Neural cell (in vitro differentiated cells): ENCODE measurements at regions not wholly inside any gene's neighbourhood (a gene's known extent, or its start where the extent isn't known, plus 50 kb on each side); places are given as distances from the start of the nearest gene placed in this dataset.

ENCODE experiments used
- H2AFZ ChIP-seq: fragments of 200-600, 300-800 bp; sonication (generic), shearing (Covaris generic); 2 replicates; pipeline ENCODE4 v1.6.0; 2014; ENCODE audit warnings: low read depth, mild to moderate bottlenecking, antibody characterized with exemption, low read length, moderate library complexity
- H3F3A ChIP-seq: fragments of 200-600 bp; shearing (Covaris generic); 2 replicates; pipeline ENCODE4 v1.6.1; 2016; ENCODE audit warnings: mild to moderate bottlenecking, moderate library complexity, mixed read lengths, antibody characterized with exemption, low read length; ENCODE audit not compliant: insufficient read depth, poor library complexity, severe bottlenecking
- H3K27ac ChIP-seq: fragments of 200-600, 300-800 bp; sonication (generic), shearing (Covaris generic); 2 replicates; pipeline ENCODE4 v1.5.1; 2014; ENCODE audit warnings: mild to moderate bottlenecking, low read length, moderate library complexity
- H3K27me3 ChIP-seq: fragments of 300-800, 200-600 bp; sonication (generic), shearing (Covaris generic); 2 replicates; pipeline ENCODE4 v1.6.0; 2014; ENCODE audit warnings: mild to moderate bottlenecking, low read depth, low read length, moderate library complexity; ENCODE audit not compliant: insufficient read depth
- H3K36me3 ChIP-seq: fragments of 300-800, 200-600 bp; sonication (generic), shearing (Covaris generic); 2 replicates; pipeline ENCODE4 v1.5.1; 2014; ENCODE audit warnings: mild to moderate bottlenecking, antibody characterized with exemption, low read length, moderate library complexity; ENCODE audit not compliant: insufficient read depth
- H3K4me2 ChIP-seq: fragments of 300-800, 200-600 bp; sonication (generic), shearing (Covaris generic); 2 replicates; pipeline ENCODE4 v1.6.0; 2014; ENCODE audit warnings: mild to moderate bottlenecking, low read length
- H3K4me3 ChIP-seq: fragments of 300-800, 200-600 bp; sonication (generic), shearing (Covaris generic); 2 replicates; pipeline ENCODE4 v1.5.1; 2014; ENCODE audit warnings: mild to moderate bottlenecking, low read length, moderate library complexity
- H3K79me2 ChIP-seq: fragments of 200-600 bp; shearing (Covaris generic); replicated peaks from 2 replicates; pipeline ENCODE4 v1.6.0; 2014; ENCODE audit warnings: mild to moderate bottlenecking, low read length, moderate library complexity; ENCODE audit not compliant: insufficient read depth
- H3K9ac ChIP-seq: fragments of 300-800, 200-600 bp; sonication (generic), shearing (Covaris generic); 2 replicates; pipeline ENCODE4 v1.6.1; 2016; ENCODE audit warnings: mild to moderate bottlenecking, low read length, mixed read lengths
- H3K9me2 ChIP-seq: fragments of 200-600 bp; shearing (Covaris generic); 2 replicates; pipeline ENCODE4 v1.6.1; 2016; ENCODE audit warnings: mild to moderate bottlenecking, low read length, mixed read lengths; ENCODE audit not compliant: insufficient read depth
- H3K9me3 ChIP-seq: fragments of 200-600, 300-800 bp; sonication (generic), shearing (Covaris generic); 2 replicates; pipeline ENCODE4 v1.6.1; 2016; ENCODE audit warnings: mild to moderate bottlenecking, mixed run types, low read length, moderate library complexity, mixed read lengths
- H4K20me1 ChIP-seq: fragments of 200-600 bp; shearing (Covaris generic); 2 replicates; pipeline ENCODE4 v1.6.1; 2016; ENCODE audit warnings: mild to moderate bottlenecking, mixed run types; ENCODE audit not compliant: insufficient read depth
- EP300 ChIP-seq: fragments of 450-650 bp; conservative IDR thresholded peaks from 2 replicates; pipeline ENCODE4 v1.6.1; 2014; ENCODE audit warnings: antibody characterized with exemption, mild to moderate bottlenecking, moderate library complexity; ENCODE audit not compliant: poor library complexity, severe bottlenecking
- EZH2 ChIP-seq: fragments of 200-600, 300-800 bp; shearing (Covaris generic), sonication (generic); IDR thresholded peaks from 2 replicates; pipeline ENCODE4 v1.6.1; 2014; ENCODE audit warnings: antibody characterized with exemption, low read length, borderline replicate concordance, mild to moderate bottlenecking; ENCODE audit not compliant: insufficient read depth, poor library complexity, severe bottlenecking
- MXI1 ChIP-seq: fragments of 450-650 bp; conservative IDR thresholded peaks from 2 replicates; pipeline ENCODE4 v1.6.1; 2014; ENCODE audit warnings: antibody characterized with exemption, mild to moderate bottlenecking; ENCODE audit not compliant: poor library complexity, severe bottlenecking
- POLR2AphosphoS5 ChIP-seq: IDR thresholded peaks from 2 replicates; pipeline ENCODE4 v1.6.1; 2012
- RAD21 ChIP-seq: fragments of 450-650 bp; conservative IDR thresholded peaks from 2 replicates; pipeline ENCODE4 v1.6.1; 2014; ENCODE audit warnings: antibody characterized with exemption, mild to moderate bottlenecking, moderate library complexity
- SMC3 ChIP-seq: fragments of 450-650 bp; conservative IDR thresholded peaks from 2 replicates; pipeline ENCODE4 v1.6.1; 2014; ENCODE audit warnings: antibody characterized with exemption, mild to moderate bottlenecking, moderate library complexity; ENCODE audit not compliant: poor library complexity
- TAF1 ChIP-seq: IDR thresholded peaks from 2 replicates; pipeline ENCODE4 v1.6.1; 2012; ENCODE audit warnings: low read depth
- TF ChIP-seq, protein P1 (sequence below): fragments of 450-650 bp; IDR thresholded peaks from 2 replicates; pipeline ENCODE4 v1.5.1; 2014; ENCODE audit warnings: antibody characterized with exemption, mild to moderate bottlenecking, moderate library complexity; ENCODE audit not compliant: poor library complexity, severe bottlenecking
- TF ChIP-seq, protein P2 (sequence below): IDR thresholded peaks from 2 replicates; pipeline ENCODE4 v1.6.1; 2012; ENCODE audit warnings: borderline replicate concordance

DNA sequence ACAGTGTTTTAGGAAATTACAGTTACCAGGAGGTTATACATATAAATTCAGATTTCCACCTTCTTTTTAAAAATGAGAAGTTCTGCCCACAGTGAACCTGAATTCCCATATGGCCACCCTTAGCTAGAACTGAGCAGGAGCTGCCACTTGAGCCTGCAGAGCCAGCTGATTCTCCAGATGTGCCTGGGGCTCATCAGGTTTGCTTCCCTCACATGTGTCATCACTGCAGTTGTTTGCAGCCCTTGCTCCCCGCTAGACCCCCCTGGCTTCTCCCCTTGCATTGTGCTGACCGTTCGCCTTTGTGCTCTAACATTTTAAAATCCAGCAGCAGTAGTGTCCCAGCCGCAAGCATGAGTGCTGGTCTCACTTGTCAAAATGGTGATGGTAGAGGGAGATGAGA is 131.1 kb downstream of the UTRN start:
- Histone ChIP-seq H3K4me3 (no peak overlapping the region), H3K9ac (no peak overlapping the region), H2AFZ (no peak overlapping the region), H3K79me2 (no peaks in the 10 kb centered on the region), H4K20me1 (no peaks in the 10 kb centered on the region), H3K9me2 (no peaks in the 10 kb centered on the region), H3K4me2 (no peak overlapping the region), H3K27me3 (no peaks in the 10 kb centered on the region), H3K27ac (no peak overlapping the region), H3F3A (no peaks in the 10 kb centered on the region), H3K9me3 (no peaks in the 10 kb centered on the region), H3K36me3 (no peaks in the 10 kb centered on the region)
- TF ChIP-seq EZH2 (no peak), RAD21 (no peak), EP300 (no peak)

DNA sequence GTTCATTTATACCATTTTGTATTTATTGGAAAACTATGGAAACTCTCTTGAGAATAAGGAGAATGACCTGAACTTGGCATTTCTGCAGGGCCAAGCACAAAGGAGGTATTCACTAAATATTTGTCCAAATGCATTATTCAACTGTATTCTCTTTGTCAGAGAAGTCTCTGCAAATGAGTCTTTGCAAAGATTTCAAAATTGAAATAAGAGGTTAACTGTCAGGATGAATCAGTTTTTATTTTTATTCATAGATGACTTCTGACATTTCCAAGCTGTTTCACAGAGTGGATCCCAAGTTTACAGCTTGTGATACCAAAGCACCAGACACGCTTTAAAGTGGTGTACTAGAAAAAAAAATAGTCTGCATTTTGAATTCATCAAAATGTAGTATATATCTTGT is 131.6 kb downstream of the UTRN start:
- TF ChIP-seq SMC3 (no peak), POLR2AphosphoS5 (no peak), TAF1 (no peak), EP300 (no peak), MXI1 (no peak), RAD21 (no peak), EZH2 (no peak)
- TF ChIP-seq, protein P1, sequence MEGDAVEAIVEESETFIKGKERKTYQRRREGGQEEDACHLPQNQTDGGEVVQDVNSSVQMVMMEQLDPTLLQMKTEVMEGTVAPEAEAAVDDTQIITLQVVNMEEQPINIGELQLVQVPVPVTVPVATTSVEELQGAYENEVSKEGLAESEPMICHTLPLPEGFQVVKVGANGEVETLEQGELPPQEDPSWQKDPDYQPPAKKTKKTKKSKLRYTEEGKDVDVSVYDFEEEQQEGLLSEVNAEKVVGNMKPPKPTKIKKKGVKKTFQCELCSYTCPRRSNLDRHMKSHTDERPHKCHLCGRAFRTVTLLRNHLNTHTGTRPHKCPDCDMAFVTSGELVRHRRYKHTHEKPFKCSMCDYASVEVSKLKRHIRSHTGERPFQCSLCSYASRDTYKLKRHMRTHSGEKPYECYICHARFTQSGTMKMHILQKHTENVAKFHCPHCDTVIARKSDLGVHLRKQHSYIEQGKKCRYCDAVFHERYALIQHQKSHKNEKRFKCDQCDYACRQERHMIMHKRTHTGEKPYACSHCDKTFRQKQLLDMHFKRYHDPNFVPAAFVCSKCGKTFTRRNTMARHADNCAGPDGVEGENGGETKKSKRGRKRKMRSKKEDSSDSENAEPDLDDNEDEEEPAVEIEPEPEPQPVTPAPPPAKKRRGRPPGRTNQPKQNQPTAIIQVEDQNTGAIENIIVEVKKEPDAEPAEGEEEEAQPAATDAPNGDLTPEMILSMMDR, result no peak
- TF ChIP-seq, protein P2, sequence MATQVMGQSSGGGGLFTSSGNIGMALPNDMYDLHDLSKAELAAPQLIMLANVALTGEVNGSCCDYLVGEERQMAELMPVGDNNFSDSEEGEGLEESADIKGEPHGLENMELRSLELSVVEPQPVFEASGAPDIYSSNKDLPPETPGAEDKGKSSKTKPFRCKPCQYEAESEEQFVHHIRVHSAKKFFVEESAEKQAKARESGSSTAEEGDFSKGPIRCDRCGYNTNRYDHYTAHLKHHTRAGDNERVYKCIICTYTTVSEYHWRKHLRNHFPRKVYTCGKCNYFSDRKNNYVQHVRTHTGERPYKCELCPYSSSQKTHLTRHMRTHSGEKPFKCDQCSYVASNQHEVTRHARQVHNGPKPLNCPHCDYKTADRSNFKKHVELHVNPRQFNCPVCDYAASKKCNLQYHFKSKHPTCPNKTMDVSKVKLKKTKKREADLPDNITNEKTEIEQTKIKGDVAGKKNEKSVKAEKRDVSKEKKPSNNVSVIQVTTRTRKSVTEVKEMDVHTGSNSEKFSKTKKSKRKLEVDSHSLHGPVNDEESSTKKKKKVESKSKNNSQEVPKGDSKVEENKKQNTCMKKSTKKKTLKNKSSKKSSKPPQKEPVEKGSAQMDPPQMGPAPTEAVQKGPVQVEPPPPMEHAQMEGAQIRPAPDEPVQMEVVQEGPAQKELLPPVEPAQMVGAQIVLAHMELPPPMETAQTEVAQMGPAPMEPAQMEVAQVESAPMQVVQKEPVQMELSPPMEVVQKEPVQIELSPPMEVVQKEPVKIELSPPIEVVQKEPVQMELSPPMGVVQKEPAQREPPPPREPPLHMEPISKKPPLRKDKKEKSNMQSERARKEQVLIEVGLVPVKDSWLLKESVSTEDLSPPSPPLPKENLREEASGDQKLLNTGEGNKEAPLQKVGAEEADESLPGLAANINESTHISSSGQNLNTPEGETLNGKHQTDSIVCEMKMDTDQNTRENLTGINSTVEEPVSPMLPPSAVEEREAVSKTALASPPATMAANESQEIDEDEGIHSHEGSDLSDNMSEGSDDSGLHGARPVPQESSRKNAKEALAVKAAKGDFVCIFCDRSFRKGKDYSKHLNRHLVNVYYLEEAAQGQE, result no peak
- H3K27ac ChIP-seq, result no peak overlapping the region

DNA sequence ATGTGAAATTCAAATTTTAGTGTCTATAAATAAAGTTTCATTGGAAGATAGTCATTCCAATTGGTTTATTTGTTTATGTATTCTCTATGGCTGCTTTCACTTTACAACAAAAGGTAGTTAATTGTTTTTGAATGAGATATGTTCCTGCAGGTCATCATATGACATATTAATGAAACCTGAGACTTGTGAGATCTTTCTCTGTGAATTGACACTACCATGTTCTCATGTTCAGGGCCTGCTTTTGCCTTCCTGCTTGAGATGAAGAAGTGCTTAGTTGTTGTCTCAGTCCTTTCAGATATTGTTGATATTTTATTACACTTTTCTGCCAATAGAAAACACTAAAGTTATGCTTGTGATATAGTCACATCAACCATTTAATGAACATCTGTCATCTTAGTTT is 132.5 kb downstream of the UTRN start:
- Histone ChIP-seq H4K20me1 (no peaks in the 10 kb centered on the region), H3K27ac (no peak overlapping the region), H3K36me3 (no peaks in the 10 kb centered on the region), H3K27me3 (no peaks in the 10 kb centered on the region), H3F3A (no peaks in the 10 kb centered on the region), H3K9me2 (no peaks in the 10 kb centered on the region), H3K4me2 (no peak overlapping the region), H2AFZ (no peak overlapping the region), H3K4me3 (no peak overlapping the region), H3K9ac (no peak overlapping the region), H3K79me2 (no peaks in the 10 kb centered on the region), H3K9me3 (no peaks in the 10 kb centered on the region)
- TF ChIP-seq EZH2, result no peak
- TF ChIP-seq EP300, result no peak
- TF ChIP-seq TAF1, result no peak
- TF ChIP-seq SMC3, result no peak
- no peak for TF ChIP-seq POLR2AphosphoS5
- no peak for TF ChIP-seq MXI1
- TF ChIP-seq, protein P2, result no peak
- TF ChIP-seq, protein P1, result no peak
- TF ChIP-seq RAD21, result no peak

More for the DNA sequence above, 131.6 kb downstream of the UTRN start:
- no peaks in the 10 kb centered on the region for H3K9me3 ChIP-seq
- H3K4me3 ChIP-seq, result no peak overlapping the region
- no peaks in the 10 kb centered on the region for H3K36me3 ChIP-seq
- no peaks in the 10 kb centered on the region for H4K20me1 ChIP-seq
- no peaks in the 10 kb centered on the region for H3K9me2 ChIP-seq
- no peak overlapping the region for H3K4me2 ChIP-seq
- H3K79me2 ChIP-seq, result no peaks in the 10 kb centered on the region
- H3F3A ChIP-seq, result no peaks in the 10 kb centered on the region
- H2AFZ ChIP-seq, result no peak overlapping the region
- H3K9ac ChIP-seq, result no peak overlapping the region
- no peaks in the 10 kb centered on the region for H3K27me3 ChIP-seq
